GM06990 (cell line): ENCODE measurements at regions not wholly inside any gene's neighbourhood (a gene's known extent, or its start where the extent isn't known, plus 50 kb on each side); places are given as distances from the start of the nearest gene placed in this dataset.
"Not testable (repeated sequence)": the region's sequence is repeated elsewhere in the genome, so short reads cannot be mapped to it uniquely, and the experiment has no call there.

Experiments
- DNase-seq: peaks from one replicate; pipeline ENCODE4 v3.0.0-alpha.2; 2011; ENCODE audit not compliant: insufficient read length; ENCODE audit errors: extremely low read depth
- H3K27me3 ChIP-seq: replicated peaks from 2 replicates; pipeline ENCODE4 v1.6.0; 2011; ENCODE audit warnings: low read length; ENCODE audit not compliant: control insufficient read depth, insufficient read depth
- H3K36me3 ChIP-seq: 2 replicates; pipeline ENCODE4 v1.5.1; 2011; ENCODE audit warnings: low read length; ENCODE audit not compliant: control insufficient read depth, insufficient read depth
- H3K4me3 ChIP-seq: replicated peaks from 2 replicates; pipeline ENCODE4 v1.5.1; 2011; ENCODE audit warnings: low read depth, mild to moderate bottlenecking, control low read depth, low read length
- TF ChIP-seq, protein P1 (sequence below): IDR thresholded peaks from 2 replicates; pipeline ENCODE4 v1.5.1; 2011; ENCODE audit warnings: low read length, control low read depth, mild to moderate bottlenecking, inconsistent platforms; ENCODE audit not compliant: insufficient read depth, poor library complexity, severe bottlenecking

DNA sequence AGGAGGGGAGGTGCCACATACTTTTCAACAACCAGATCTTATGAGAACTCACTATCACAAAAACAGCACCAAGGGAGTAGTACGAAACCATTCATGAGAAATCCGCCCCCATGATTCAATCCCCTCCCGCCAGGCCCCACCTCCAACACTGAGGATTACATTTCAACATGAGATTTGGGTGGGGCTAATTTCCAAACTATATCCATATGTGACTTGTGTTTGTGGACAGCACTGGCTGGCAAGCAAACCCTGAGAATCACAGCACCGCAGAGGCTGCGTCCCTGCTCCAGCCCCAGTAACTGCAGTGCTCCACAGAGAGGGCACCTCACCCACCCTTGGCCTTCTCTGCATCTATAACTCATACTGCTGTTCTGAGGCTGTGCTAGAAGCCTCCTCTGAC is 211.2 kb upstream of the PODXL start:
- H3K27me3 ChIP-seq: no peaks in the 10 kb centered on the region
- TF ChIP-seq, protein P1, sequence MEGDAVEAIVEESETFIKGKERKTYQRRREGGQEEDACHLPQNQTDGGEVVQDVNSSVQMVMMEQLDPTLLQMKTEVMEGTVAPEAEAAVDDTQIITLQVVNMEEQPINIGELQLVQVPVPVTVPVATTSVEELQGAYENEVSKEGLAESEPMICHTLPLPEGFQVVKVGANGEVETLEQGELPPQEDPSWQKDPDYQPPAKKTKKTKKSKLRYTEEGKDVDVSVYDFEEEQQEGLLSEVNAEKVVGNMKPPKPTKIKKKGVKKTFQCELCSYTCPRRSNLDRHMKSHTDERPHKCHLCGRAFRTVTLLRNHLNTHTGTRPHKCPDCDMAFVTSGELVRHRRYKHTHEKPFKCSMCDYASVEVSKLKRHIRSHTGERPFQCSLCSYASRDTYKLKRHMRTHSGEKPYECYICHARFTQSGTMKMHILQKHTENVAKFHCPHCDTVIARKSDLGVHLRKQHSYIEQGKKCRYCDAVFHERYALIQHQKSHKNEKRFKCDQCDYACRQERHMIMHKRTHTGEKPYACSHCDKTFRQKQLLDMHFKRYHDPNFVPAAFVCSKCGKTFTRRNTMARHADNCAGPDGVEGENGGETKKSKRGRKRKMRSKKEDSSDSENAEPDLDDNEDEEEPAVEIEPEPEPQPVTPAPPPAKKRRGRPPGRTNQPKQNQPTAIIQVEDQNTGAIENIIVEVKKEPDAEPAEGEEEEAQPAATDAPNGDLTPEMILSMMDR: no peak
- no peaks in the 10 kb centered on the region for H3K36me3 ChIP-seq
- DNase-seq: no peak
- H3K4me3 ChIP-seq: no peak overlapping the region

DNA sequence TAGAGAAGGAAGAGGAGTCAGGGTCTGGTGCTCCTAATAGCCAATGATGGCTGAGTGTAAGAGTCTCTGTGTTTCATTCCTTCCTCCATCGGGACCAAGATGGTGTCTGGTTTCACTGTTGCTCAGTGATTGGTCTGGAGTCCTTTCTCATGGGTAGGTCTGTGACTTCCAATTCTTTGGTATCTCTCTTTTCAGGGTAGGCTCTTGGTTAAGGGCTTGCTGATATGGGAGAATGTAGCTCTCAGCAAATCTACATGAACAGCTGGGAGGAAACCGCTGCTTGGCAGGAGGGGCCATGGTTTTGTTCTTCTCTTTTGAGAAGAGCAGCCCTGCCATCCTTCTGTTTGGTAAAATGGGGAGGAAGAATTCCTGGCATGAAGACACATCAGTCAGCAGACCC is 209.1 kb upstream of the PODXL start:
- TF ChIP-seq, protein P1: no peak
- DNase-seq: no peak
- Histone ChIP-seq H3K4me3 (no peak overlapping the region), H3K27me3 (no peaks in the 10 kb centered on the region), H3K36me3 (no peaks in the 10 kb centered on the region)

DNA sequence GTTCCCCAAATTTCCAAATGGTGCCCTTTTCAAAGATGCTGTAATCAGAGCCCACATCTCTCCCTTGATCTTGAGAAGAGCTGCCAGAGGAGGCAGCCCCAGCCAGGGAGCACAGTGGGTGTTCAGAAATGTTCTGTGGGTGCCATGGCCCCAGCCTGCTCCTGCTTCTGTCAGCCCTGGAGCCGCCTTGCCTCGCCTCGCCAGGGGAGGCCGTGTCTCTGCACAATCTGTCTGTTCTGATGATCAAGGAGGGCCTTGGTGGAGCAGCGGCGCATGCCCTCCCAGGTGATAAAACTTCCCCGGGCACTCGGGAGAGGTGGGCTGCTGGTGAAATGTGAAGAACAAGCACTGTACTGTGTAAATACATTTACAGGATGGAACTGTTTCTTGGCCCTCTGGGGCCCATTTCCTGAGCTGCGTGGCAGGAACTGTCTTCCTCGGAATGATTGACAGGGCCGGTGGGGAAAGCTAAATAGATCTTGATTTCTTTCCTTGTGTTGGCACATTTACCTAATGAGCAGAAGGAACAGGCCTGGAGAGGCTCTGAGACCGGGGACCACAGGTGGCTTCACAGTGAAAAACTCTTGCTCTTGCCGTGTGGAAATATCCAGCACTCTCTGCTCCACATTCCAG is 207.8 kb upstream of the PODXL start:
- H3K36me3 ChIP-seq: no peaks in the 10 kb centered on the region
- H3K4me3 ChIP-seq: no peak overlapping the region
- DNase-seq: no peak
- TF ChIP-seq, protein P1: no peak
- H3K27me3 ChIP-seq: no peaks in the 10 kb centered on the region; the same call in 1 of the 2 replicates

DNA sequence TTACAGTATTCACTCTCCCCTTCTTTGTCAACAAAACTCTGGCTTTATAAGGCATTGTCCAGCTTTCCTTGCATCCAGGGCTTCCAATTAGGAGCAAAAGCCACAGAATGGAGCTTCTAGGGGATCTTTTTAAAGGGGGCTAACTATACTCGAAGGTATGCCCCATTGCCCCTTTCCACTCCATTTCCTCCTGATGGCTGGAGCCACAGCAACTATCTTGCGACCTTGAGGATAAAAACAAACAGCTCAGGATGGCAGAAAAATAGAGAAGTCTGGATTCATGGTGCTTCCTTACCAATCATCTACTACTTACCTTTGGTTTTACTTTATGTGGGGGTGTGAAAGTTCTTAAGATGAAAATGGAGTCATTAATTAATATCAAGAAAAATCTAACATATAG is 206.3 kb upstream of the PODXL start:
- DNase-seq: no peak
- no peaks in the 10 kb centered on the region for H3K36me3 ChIP-seq
- TF ChIP-seq, protein P1: no peak
- no peak overlapping the region for H3K4me3 ChIP-seq
- no peaks in the 10 kb centered on the region; the same call in 1 of the 2 replicates for H3K27me3 ChIP-seq

DNA sequence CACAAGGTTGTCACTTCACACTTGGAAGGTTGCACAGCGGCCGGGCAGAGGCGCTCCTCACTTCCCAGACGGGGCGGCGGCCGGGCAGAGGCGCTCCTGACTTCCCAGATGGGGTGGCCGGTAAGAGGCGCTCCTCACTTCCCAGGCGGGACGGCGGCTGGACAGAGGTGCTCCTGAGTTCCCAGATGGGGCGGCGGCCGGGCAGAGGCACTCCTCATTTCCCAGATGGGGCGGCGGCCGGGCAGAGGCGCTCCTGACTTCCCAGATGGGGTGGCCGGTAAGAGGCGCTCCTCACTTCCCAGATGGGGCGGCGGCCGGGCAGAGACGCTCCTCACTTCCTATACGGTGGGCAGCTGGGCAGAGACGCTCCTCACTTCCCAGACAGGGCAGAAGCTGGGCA is 199.4 kb upstream of the PODXL start:
- H3K4me3 ChIP-seq, DNase-seq, H3K36me3 ChIP-seq, H3K27me3 ChIP-seq: not testable (repeated sequence)

DNA sequence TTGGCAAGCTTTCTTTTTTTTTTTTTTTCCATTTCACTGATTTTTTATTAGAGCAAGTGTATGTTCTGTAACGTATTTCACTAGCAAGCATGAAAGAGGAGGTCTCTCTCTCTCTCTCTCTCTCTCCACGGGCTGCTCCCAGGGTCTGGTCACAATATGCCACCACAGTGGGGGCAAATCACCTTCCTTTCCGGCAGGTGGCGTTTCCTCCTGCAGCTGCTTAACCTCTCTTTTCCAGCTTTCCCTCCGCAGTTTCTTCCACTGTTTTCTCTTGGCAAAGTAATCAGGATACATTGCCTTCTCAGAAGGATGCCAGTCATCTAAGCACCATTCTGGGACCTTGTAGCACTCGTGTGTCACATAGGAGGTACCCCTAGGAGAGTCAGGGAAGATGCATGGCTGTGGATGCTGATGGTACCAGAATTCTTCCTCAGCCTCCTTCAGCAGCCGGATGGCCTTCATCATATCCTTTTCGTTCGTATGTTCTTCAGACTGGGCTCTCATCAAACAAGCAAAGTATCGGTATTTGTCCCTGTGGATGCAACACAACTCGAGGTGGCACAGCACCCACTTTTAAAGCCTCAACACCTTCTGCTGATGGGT is 197.3 kb upstream of the PODXL start:
- Histone ChIP-seq H3K36me3 (no peaks in the 10 kb centered on the region), H3K27me3 (no peaks in the 10 kb centered on the region; the same call in 1 of the 2 replicates), H3K4me3 (no peak overlapping the region)
- TF ChIP-seq, protein P1: peak; percentile 45
- DNase-seq: no peak
